HCT116 (cell line): ENCODE measurements at regions not wholly inside any gene's neighbourhood (a gene's known extent, or its start where the extent isn't known, plus 50 kb on each side); places are given as distances from the start of the nearest gene placed in this dataset.

Experiments used
- CEBPB ChIP-seq: IDR thresholded peaks from 2 replicates; pipeline ENCODE4 v1.6.1; 2012; ENCODE audit warnings: low read depth
- ELF1 ChIP-seq: IDR thresholded peaks from 2 replicates; pipeline ENCODE4 v1.6.1; 2012; ENCODE audit warnings: low read depth, borderline replicate concordance
- EZH2 ChIP-seq: fragments of 200-600 bp; sonication (generic); IDR thresholded peaks from 2 replicates; pipeline ENCODE4 v1.6.1; 2017; ENCODE audit warnings: antibody characterized with exemption, mixed run types
- EZH2phosphoT487 ChIP-seq: fragments of 200-600 bp; IDR thresholded peaks from 2 replicates; pipeline ENCODE4 v1.6.1; 2018; ENCODE audit warnings: antibody characterized with exemption, borderline replicate concordance
- POLR2A ChIP-seq: IDR thresholded peaks from 2 replicates; pipeline ENCODE4 v1.7.0; 2011; ENCODE audit warnings: borderline replicate concordance; ENCODE audit not compliant: insufficient read depth, insufficient read length; ENCODE audit errors: extremely low read depth
- POLR2AphosphoS5 ChIP-seq: IDR thresholded peaks from 2 replicates; pipeline ENCODE4 v1.6.1; 2011; ENCODE audit warnings: mild to moderate bottlenecking, low read depth, low read length, moderate library complexity
- RAD21 ChIP-seq: IDR thresholded peaks from 2 replicates; pipeline ENCODE4 v1.6.1; 2012; ENCODE audit warnings: low read depth, mild to moderate bottlenecking
- SIN3A ChIP-seq: IDR thresholded peaks from 2 replicates; pipeline ENCODE4 v1.6.1; 2012; ENCODE audit warnings: low read depth
- TCF7L2 ChIP-seq: IDR thresholded peaks from 2 replicates; pipeline ENCODE4 v1.7.0; 2011; ENCODE audit warnings: borderline replicate concordance, inconsistent platforms; ENCODE audit not compliant: insufficient read depth, insufficient read length; ENCODE audit errors: extremely low read depth
- YY1 ChIP-seq: IDR thresholded peaks from 2 replicates; pipeline ENCODE4 v1.6.1; 2011; ENCODE audit warnings: low read length, low read depth, moderate library complexity, mild to moderate bottlenecking; ENCODE audit not compliant: insufficient replicate concordance; ENCODE audit errors: extremely low read depth
- TF ChIP-seq, protein P1 (sequence below), 3 experiments: fragments of 200-600 bp in 1 of 3; sonication (generic) in 1 of 3; IDR thresholded peaks in 2 of 3; conservative IDR thresholded peaks in 1 of 3; 2 replicates each; pipeline ENCODE4 v1.5.1; 2012 to 2017; ENCODE audit warnings: low read depth in 2 of 3, low read length in 2 of 3, antibody characterized with exemption in 1 of 3, borderline replicate concordance in 1 of 3, control low read depth in 1 of 3, mild to moderate bottlenecking in 1 of 3, mixed read lengths in 1 of 3, mixed run types in 1 of 3, moderate library complexity in 1 of 3; ENCODE audit not compliant: insufficient read depth in 1 of 3

DNA sequence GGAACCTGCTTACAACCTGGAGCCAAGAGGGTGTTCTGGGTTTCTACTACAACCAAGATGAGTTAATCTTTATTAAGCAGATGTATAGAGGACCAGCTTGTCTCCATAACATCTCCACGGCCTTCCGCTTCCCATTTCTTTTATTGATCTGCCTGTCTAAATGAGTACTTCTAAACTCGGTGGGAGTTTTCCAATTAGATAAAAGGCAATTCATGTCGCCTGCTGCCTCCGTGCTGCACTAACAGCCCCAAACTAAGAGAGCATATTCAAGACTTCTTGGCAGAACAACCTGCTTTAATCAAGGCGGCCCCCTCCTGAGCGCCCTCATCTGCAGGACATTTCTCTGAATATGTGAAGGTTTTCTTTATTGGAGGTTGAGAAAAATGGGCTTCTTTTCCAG lies 270.1 kb downstream of the PDCD6IP start:
- TF ChIP-seq, protein P1, sequence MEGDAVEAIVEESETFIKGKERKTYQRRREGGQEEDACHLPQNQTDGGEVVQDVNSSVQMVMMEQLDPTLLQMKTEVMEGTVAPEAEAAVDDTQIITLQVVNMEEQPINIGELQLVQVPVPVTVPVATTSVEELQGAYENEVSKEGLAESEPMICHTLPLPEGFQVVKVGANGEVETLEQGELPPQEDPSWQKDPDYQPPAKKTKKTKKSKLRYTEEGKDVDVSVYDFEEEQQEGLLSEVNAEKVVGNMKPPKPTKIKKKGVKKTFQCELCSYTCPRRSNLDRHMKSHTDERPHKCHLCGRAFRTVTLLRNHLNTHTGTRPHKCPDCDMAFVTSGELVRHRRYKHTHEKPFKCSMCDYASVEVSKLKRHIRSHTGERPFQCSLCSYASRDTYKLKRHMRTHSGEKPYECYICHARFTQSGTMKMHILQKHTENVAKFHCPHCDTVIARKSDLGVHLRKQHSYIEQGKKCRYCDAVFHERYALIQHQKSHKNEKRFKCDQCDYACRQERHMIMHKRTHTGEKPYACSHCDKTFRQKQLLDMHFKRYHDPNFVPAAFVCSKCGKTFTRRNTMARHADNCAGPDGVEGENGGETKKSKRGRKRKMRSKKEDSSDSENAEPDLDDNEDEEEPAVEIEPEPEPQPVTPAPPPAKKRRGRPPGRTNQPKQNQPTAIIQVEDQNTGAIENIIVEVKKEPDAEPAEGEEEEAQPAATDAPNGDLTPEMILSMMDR (IDR thresholded peaks at IDR 0.05 in 2 of 3, conservative IDR thresholded peaks at IDR 0.05 in 1 of 3; ENCODE audit: borderline replicate concordance in 1 of 3, insufficient read depth in 1 of 3, low read depth in 2 of 3, low read length in 2 of 3): no peak
- TF ChIP-seq POLR2A (no peak), YY1 (no peak), POLR2AphosphoS5 (no peak), EZH2 (no peak), RAD21 (no peak), EZH2phosphoT487 (no peak), SIN3A (no peak), TCF7L2 (no peak), ELF1 (no peak), CEBPB (no peak)
